HepG2 (cell line): ENCODE measurements at regions not wholly inside any gene's neighbourhood (a gene's known extent, or its start where the extent isn't known, plus 50 kb on each side); places are given as distances from the start of the nearest gene placed in this dataset.

Experiments used
- ATAC-seq: fragments of 200-7000 bp; cut with Tn5 transposase; 3 replicates; pipeline ENCODE4 v1.9.1; 2020; ENCODE audit warnings: mild to moderate bottlenecking, moderate library complexity
- BruUV-seq: library from RNA; stranded (reverse); fragments of 400-500 nt; replicated peaks from 2 replicates; lab custom pipeline; 2021; lab: Mats Ljungman, UMichigan
- CTCF ChIA-PET: fragments of 300-600 bp; formaldehyde crosslinking; extraction: SDS; loops from one replicate; lab custom pipeline; 2021; ENCODE audit warnings: low total read pairs, inconsistent platforms, low intra/inter-chr PET ratio; lab: Yijun Ruan, JAX
- POLR2A ChIA-PET: fragments of 350-600 bp; sonication (Branson Sonifier 250); formaldehyde crosslinking; loops from one replicate; lab custom pipeline; 2020; ENCODE audit warnings: antibody characterized with exemption, inconsistent platforms; lab: Yijun Ruan, JAX
- DNase-seq: peaks from one replicate; pipeline ENCODE4 v3.0.0-alpha.2; 2015; ENCODE audit warnings: low spot score
- FAIRE-seq: peaks from 3 replicates; lab custom pipeline; 2011; peaks lifted over from hg19 to GRCh38; lab: Jason Lieb, UNC
- H2AFZ ChIP-seq: one replicate; pipeline ENCODE4 v1.6.1; 2011; ENCODE audit warnings: low read length, inconsistent platforms
- H3K27ac ChIP-seq: fragments of 300-600 bp; 3 replicates; pipeline ENCODE4 v1.8.0; 2011; ENCODE audit warnings: mixed run types, mild to moderate bottlenecking, mixed read lengths, low read length, inconsistent platforms; ENCODE audit not compliant: insufficient read depth; ENCODE audit errors: extremely low read length
- H3K27me3 ChIP-seq, 2 experiments: fragments of 200-600 bp in 1 of 2; 2 replicates in 1 of 2; 3 replicates in 1 of 2; pipeline versions ENCODE4 v1.6.0 to v1.8.0; 2011; ENCODE audit warnings: low read length in 2 of 2, mild to moderate bottlenecking in 2 of 2, moderate library complexity in 2 of 2, inconsistent platforms in 1 of 2; ENCODE audit not compliant: insufficient read depth in 2 of 2, control insufficient read depth in 1 of 2
- H3K36me3 ChIP-seq, 2 experiments: fragments of 200-600 bp in 1 of 2; replicated peaks in 1 of 2; 2 replicates in 1 of 2; 3 replicates in 1 of 2; pipeline versions ENCODE4 v1.5.1 to v1.8.0; 2011; ENCODE audit warnings: low read length in 2 of 2, inconsistent platforms in 1 of 2; ENCODE audit not compliant: insufficient read depth in 2 of 2, control insufficient read depth in 1 of 2
- H3K4me1 ChIP-seq: 2 replicates; pipeline ENCODE4 v1.5.1; 2012; ENCODE audit warnings: low read length, inconsistent platforms; ENCODE audit not compliant: insufficient read depth
- H3K4me2 ChIP-seq: 2 replicates; pipeline ENCODE4 v1.6.0; 2011; ENCODE audit warnings: low read depth, low read length, inconsistent platforms
- H3K4me3 ChIP-seq, 3 experiments: fragments of 200-600 bp in 1 of 3; sonication (generic), shearing (Covaris generic) in 1 of 3; replicated peaks in 1 of 3; 2 replicates each; pipeline ENCODE4 v1.5.1; 2011 to 2016; ENCODE audit warnings: low read length in 3 of 3, inconsistent platforms in 2 of 3, low read depth in 2 of 3, mild to moderate bottlenecking in 2 of 3, control low read depth in 1 of 3, mixed read lengths in 1 of 3; ENCODE audit not compliant: insufficient read depth in 1 of 3
- H3K79me2 ChIP-seq: one replicate; pipeline ENCODE4 v1.6.1; 2011; ENCODE audit warnings: low read length, inconsistent platforms; ENCODE audit not compliant: insufficient read depth
- H3K9ac ChIP-seq: 2 replicates; pipeline ENCODE4 v1.6.0; 2011; ENCODE audit warnings: mild to moderate bottlenecking, low read depth, low read length, inconsistent platforms; ENCODE audit not compliant: insufficient read depth
- H3K9me3 ChIP-seq: 2 replicates; pipeline ENCODE4 v1.5.1; 2012; ENCODE audit warnings: mild to moderate bottlenecking, low read length
- H4K20me1 ChIP-seq: 2 replicates; pipeline ENCODE4 v1.6.0; 2011; ENCODE audit warnings: inconsistent platforms, mild to moderate bottlenecking, low read length, moderate library complexity; ENCODE audit not compliant: insufficient read depth
- ELF3 ChIP-seq: IDR thresholded peaks from 2 replicates; pipeline ENCODE4 v1.6.1; 2016; ENCODE audit warnings: missing genetic modification reagents, missing compliant biosample characterization
- HNF4A ChIP-seq: sonication (generic); formaldehyde crosslinking; IDR thresholded peaks from 2 replicates; pipeline ENCODE4 v1.4.0; 2020; ENCODE audit warnings: missing genetic modification reagents
- NCOR1 ChIP-seq: fragments of 200-600 bp; sonication (generic); IDR thresholded peaks from 2 replicates; pipeline ENCODE4 v1.7.0; 2017; ENCODE audit warnings: antibody characterized with exemption, low read length, borderline replicate concordance
- ZNF224 ChIP-seq: sonication (generic); formaldehyde crosslinking; IDR thresholded peaks from 2 replicates; pipeline ENCODE4 v1.5.0; 2020; ENCODE audit warnings: mild to moderate bottlenecking, missing genetic modification reagents
- ZNF329 ChIP-seq: sonication (generic); formaldehyde crosslinking; IDR thresholded peaks from 2 replicates; pipeline ENCODE4 v1.9.0; 2021; ENCODE audit warnings: low read depth, mild to moderate bottlenecking, missing genetic modification reagents
- ZNF572 ChIP-seq: sonication (generic); formaldehyde crosslinking; IDR thresholded peaks from 2 replicates; pipeline ENCODE4 v1.5.1; 2020; ENCODE audit warnings: mild to moderate bottlenecking, missing genetic modification reagents
- WGBS: methylation state at CpG from one replicate; pipeline ENCODE4 v1.1.6; 2017; ENCODE audit warnings: low lambda C conversion rate; 5-methylcytosine and 5-hydroxymethylcytosine counted together
- in situ Hi-C: cut with HindIII; loops from 2 replicates; pipeline ENCODE4 v1.10.0; 2017; ENCODE audit warnings: low pct_unique_long_range_greater_than_20kb; ENCODE audit not compliant: extremely low pct_ligation_motif_present
- intact Hi-C: fragments of 100-400 bp; cut with micrococcal nuclease; formaldehyde crosslinking; loops from one replicate; pipeline ENCODE4 v1.10.0; 2022; ENCODE audit not compliant: unreplicated experiment
- TF ChIP-seq, protein P1 (sequence below): sonication (generic); formaldehyde crosslinking; IDR thresholded peaks from 2 replicates; pipeline ENCODE4 v1.4.0; 2020; ENCODE audit warnings: missing genetic modification reagents, low read depth, mild to moderate bottlenecking, borderline replicate concordance

DNA sequence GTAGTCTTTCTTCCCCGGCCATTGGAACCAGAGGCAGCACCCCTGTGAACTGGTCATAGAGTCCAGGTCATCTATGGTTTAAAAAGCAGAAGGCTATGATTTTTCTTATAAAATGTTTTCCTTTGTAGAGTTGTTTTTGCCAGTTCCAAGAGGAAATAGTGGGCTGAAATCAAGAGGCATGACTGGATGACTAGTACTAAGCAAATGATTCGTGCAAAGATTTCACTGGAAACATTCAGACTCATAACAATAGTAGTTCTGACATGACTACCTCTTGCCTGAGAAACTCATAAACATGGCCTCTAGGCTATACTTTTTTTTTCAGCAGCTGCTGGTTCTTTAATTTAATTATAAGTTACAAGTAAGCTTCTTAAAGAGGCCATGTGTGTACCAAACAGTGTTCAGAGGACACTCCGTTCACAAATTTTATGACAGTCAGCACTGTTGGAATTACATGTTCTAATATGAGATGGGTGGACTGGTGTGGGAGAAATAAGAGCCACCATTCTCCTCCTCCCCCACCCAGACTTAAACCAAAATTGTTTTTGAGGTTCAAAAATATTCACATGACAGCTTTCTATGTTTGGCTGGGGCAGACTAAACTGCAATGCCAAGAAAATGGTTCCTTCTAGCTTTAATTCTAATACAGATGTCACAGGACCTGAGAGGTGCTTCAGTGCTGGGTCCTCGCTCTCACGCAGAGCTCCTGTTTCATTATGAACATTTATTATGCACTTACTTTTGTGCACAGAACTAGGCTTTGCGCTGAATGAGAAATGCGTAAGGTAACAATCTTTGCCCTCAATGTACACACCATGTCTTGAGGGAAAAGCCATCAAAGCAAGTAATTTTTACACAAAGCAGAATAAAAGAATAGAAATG lies 147.5 kb downstream of the ZC3H11B start:
- Histone ChIP-seq H3K4me1 (no peaks in the 10 kb centered on the region), H3K9me3 (no peaks in the 10 kb centered on the region), H3K4me3 (no peak overlapping the region), H3K27ac (no peak overlapping the region), H3K27me3 (no peaks in the 10 kb centered on the region), H2AFZ (no peak overlapping the region), H3K79me2 (no peaks in the 10 kb centered on the region), H3K4me2 (no peak overlapping the region), H4K20me1 (no peaks in the 10 kb centered on the region), H3K36me3 (no peaks in the 10 kb centered on the region), H3K9ac (no peak overlapping the region)
- ChIA-PET CTCF (no interaction called here), POLR2A (no interaction called here)
- intact Hi-C loops (no loop called here), in situ Hi-C loops (no loop called here)
- TF ChIP-seq ZNF329 (CRISPR knock-in tag), result no peak
- DNase-seq, result no peak
- WGBS, result 32% methylated on average over 7 of the region's 7 CpGs
- no peak for ATAC-seq
- BruUV-seq, result no TSS peak
- no peak for FAIRE-seq

DNA sequence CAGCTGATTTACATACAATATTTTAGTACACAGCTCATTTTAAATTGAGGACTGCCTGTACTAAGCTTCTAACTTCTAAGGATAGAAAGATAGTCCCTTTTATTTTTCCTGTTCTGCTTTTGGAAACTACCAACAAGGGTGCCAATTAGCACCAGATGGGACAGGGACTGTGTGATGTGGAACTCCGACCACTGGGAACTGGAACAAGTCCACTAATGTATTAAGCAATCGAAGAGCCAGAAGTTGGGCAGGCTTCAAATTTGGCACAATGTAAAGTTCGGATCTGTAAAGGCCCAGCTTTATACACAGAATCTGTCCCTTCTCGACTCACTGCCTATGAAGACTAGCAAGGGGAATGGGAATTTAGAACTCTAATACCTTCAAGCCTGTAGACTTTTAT lies 149.3 kb downstream of the ZC3H11B start:
- no peaks in the 10 kb centered on the region for H3K9me3 ChIP-seq
- H3K9ac ChIP-seq, result no peak overlapping the region
- no peaks in the 10 kb centered on the region for H3K27me3 ChIP-seq
- no peak overlapping the region for H3K4me2 ChIP-seq
- in situ Hi-C loops, result no loop called here
- ChIA-PET POLR2A (no interaction called here), CTCF (no interaction called here)
- no peaks in the 10 kb centered on the region for H3K4me1 ChIP-seq
- no peak overlapping the region for H3K4me3 ChIP-seq
- TF ChIP-seq ELF3 (CRISPR knock-in tag), result no peak
- TF ChIP-seq, protein P1, sequence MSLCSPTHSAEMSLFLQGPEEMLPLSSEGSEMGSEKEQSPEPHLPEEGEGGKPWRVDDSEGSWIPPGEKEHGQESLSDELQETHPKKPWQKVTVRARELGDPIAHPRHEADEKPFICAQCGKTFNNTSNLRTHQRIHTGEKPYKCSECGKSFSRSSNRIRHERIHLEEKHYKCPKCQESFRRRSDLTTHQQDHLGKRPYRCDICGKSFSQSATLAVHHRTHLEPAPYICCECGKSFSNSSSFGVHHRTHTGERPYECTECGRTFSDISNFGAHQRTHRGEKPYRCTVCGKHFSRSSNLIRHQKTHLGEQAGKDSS (CRISPR knock-in tag), result no peak
- no peak for TF ChIP-seq ZNF224
- TF ChIP-seq HNF4A (CRISPR knock-in tag), result no peak
- TF ChIP-seq NCOR1, result no peak
- TF ChIP-seq ZNF572 (CRISPR knock-in tag), result no peak
- intact Hi-C loops, result loop anchor here (1.0 kb wide), 1 partner anchor 24 kb away; no protein-coding TSS in a partner anchor
- H3K79me2 ChIP-seq, result no peaks in the 10 kb centered on the region
- 6% methylated on average over 4 of the region's 4 CpGs for WGBS
- ATAC-seq (no peak), FAIRE-seq (no peak), DNase-seq (no peak)
- H3K27ac ChIP-seq, result no peak overlapping the region
- no peaks in the 10 kb centered on the region for H4K20me1 ChIP-seq
- no peak overlapping the region for H2AFZ ChIP-seq
- H3K36me3 ChIP-seq, result no peaks in the 10 kb centered on the region
- BruUV-seq, result no TSS peak
